ENCODE measurements at regions not wholly inside any gene's neighbourhood (a gene's known extent, or its start where the extent isn't known, plus 50 kb on each side); places are given as distances from the start of the nearest gene placed in this dataset.

- no peak for FAIRE-seq
Observed at GRCh38 chr7:25933921-25934320, 218.1 kb upstream of the NFE2L3 start.

GRCh38 chr7:25940086-25940906 is 211.7 kb upstream of the NFE2L3 start:
- FAIRE-seq (no peak), DNase-seq (ENCODE audit: low spot score) (no peak)

More at GRCh38 chr7:25933921-25934320, 218.1 kb upstream of the NFE2L3 start:
- DNase-seq (ENCODE audit: low spot score), result no peak

- no peak for DNase-seq (ENCODE audit: low spot score)
- no peak for FAIRE-seq
Observed at GRCh38 chr7:25944777-25945515, 207.1 kb upstream of the NFE2L3 start.

GRCh38 chr7:25945608-25946007 is 206.4 kb upstream of the NFE2L3 start:
- FAIRE-seq (no peak), DNase-seq (ENCODE audit: low spot score) (no peak)

GRCh38 chr7:25946181-25946580 is 205.8 kb upstream of the NFE2L3 start:
- FAIRE-seq (no peak), DNase-seq (ENCODE audit: low spot score) (no peak)

- DNase-seq (ENCODE audit: low spot score), result peak; percentile 30
- FAIRE-seq, result peak; percentile 81
Observed at GRCh38 chr7:25947669-25948516, 204.1 kb upstream of the NFE2L3 start.

- FAIRE-seq (no peak), DNase-seq (ENCODE audit: low spot score) (no peak)
Observed at GRCh38 chr7:25949736-25950487, 202.1 kb upstream of the NFE2L3 start.

- DNase-seq (ENCODE audit: low spot score) (no peak), FAIRE-seq (no peak)
Observed at GRCh38 chr7:25950488-25951413, 201.2 kb upstream of the NFE2L3 start.

GRCh38 chr7:25951414-25952260 is 200.4 kb upstream of the NFE2L3 start:
- FAIRE-seq (no peak), DNase-seq (ENCODE audit: low spot score) (no peak)

- DNase-seq (ENCODE audit: low spot score), result no peak
- FAIRE-seq, result no peak
Observed at GRCh38 chr7:25952261-25953057, 199.5 kb upstream of the NFE2L3 start.

- DNase-seq (ENCODE audit: low spot score), result no peak
- no peak for FAIRE-seq
Observed at GRCh38 chr7:25953859-25954258, 198.1 kb upstream of the NFE2L3 start.

- FAIRE-seq (no peak), DNase-seq (ENCODE audit: low spot score) (no peak)
Observed at GRCh38 chr7:25954395-25954794, 197.6 kb upstream of the NFE2L3 start.

- DNase-seq (ENCODE audit: low spot score) (no peak), FAIRE-seq (no peak)
Observed at GRCh38 chr7:25959168-25959734, 192.7 kb upstream of the NFE2L3 start.

GRCh38 chr7:25963733-25964132 is 188.3 kb upstream of the NFE2L3 start:
- no peak for FAIRE-seq

GRCh38 chr7:25964483-25964991 is 187.5 kb upstream of the NFE2L3 start:
- DNase-seq (ENCODE audit: low spot score), result no peak
- no peak for FAIRE-seq

More at GRCh38 chr7:25963733-25964132, 188.3 kb upstream of the NFE2L3 start:
- DNase-seq (ENCODE audit: low spot score), result no peak

- DNase-seq (ENCODE audit: low spot score) (no peak), FAIRE-seq (no peak)
Observed at GRCh38 chr7:25965405-25966123, 186.4 kb upstream of the NFE2L3 start.

- FAIRE-seq (no peak), DNase-seq (ENCODE audit: low spot score) (no peak)
Observed at GRCh38 chr7:25966469-25966868, 185.5 kb upstream of the NFE2L3 start.

All from RCC 7860 (cell line).